Left colon (tissue), 2 donors: ENCODE measurements at regions not wholly inside any gene's neighbourhood (a gene's known extent, or its start where the extent isn't known, plus 50 kb on each side); places are given as distances from the start of the nearest gene placed in this dataset.
"Not testable (repeated sequence)": the region's sequence is repeated elsewhere in the genome, so short reads cannot be mapped to it uniquely, and the experiment has no call there.

ENCODE experiments used
- ATAC-seq: fragments of 200-7000 bp; cut with Tn5 transposase; one replicate; pipeline ENCODE4 v1.9.1; 2020; ENCODE audit warnings: mild to moderate bottlenecking, moderate library complexity
- DNase-seq, 2 donors: peaks; one replicate each; pipeline ENCODE4 v3.0.0-alpha.2; 2020
- intact Hi-C, 2 donors: fragments of 100-400 bp; cut with DNase I in 1 of 2; cut with micrococcal nuclease in 1 of 2; formaldehyde crosslinking; loops; one replicate each; pipeline versions ENCODE4 v1.11.2 to v1.14.0; 2022; cut with DNase I, micrococcal nuclease
- donor health status: DM: no; HTN: no; CAD: no.
- donor health status: DM: yes; HTN: yes; CAD: no.

- intact Hi-C loops, DNase-seq: not testable (repeated sequence)
- ATAC-seq, result peak; percentile 59
Measured at GRCh38 chr9:67708109-67708508, 150.6 kb upstream of the ANKRD20A1 start.

- intact Hi-C loops, result not testable (repeated sequence)
- peak in 1 of 2 donors; percentile 7 for DNase-seq
- ATAC-seq, result peak; percentile 74
Measured at GRCh38 chr9:67711429-67711828, 147.3 kb upstream of the ANKRD20A1 start.

GRCh38 chr9:67711931-67712330 lies 146.8 kb upstream of the ANKRD20A1 start:
- intact Hi-C loops, result not testable (repeated sequence)

GRCh38 chr9:67712956-67713355 lies 145.8 kb upstream of the ANKRD20A1 start:
- intact Hi-C loops, ATAC-seq: not testable (repeated sequence)
- peak; percentile 5 to 27 for DNase-seq

More at GRCh38 chr9:67711931-67712330, 146.8 kb upstream of the ANKRD20A1 start:
- DNase-seq, result peak; percentile 13 to 21
- ATAC-seq, result not testable (repeated sequence)

GRCh38 chr9:67717830-67718388 lies 140.8 kb upstream of the ANKRD20A1 start:
- ATAC-seq, intact Hi-C loops: not testable (repeated sequence)
- peak; percentile 29 to 37 for DNase-seq

GRCh38 chr9:67720491-67720890 lies 138.2 kb upstream of the ANKRD20A1 start:
- intact Hi-C loops, ATAC-seq: not testable (repeated sequence)
- peak; percentile 3 to 19 for DNase-seq

GRCh38 chr9:67722460-67723090 lies 136.2 kb upstream of the ANKRD20A1 start:
- intact Hi-C loops, DNase-seq: not testable (repeated sequence)
- peak; percentile 90 for ATAC-seq

- ATAC-seq (peak; percentile 50), DNase-seq (peak; percentile 23 to 34)
- intact Hi-C loops, result not testable (repeated sequence)
Measured at GRCh38 chr9:67723185-67723584, 135.5 kb upstream of the ANKRD20A1 start.

GRCh38 chr9:67724885-67725284 lies 133.8 kb upstream of the ANKRD20A1 start:
- peak; percentile 22 for ATAC-seq
- intact Hi-C loops, result not testable (repeated sequence)
- DNase-seq, result peak; percentile 53 to 61

GRCh38 chr9:67726213-67726988 lies 132.3 kb upstream of the ANKRD20A1 start:
- intact Hi-C loops, result not testable (repeated sequence)
- ATAC-seq, result peak; percentile 60
- DNase-seq, result peak; percentile 18 to 19

GRCh38 chr9:67763133-67763532 lies 95.6 kb upstream of the ANKRD20A1 start:
- DNase-seq, ATAC-seq, intact Hi-C loops: not testable (repeated sequence)

GRCh38 chr9:67771807-67772206 lies 86.9 kb upstream of the ANKRD20A1 start:
- not testable (repeated sequence) for ATAC-seq

GRCh38 chr9:67800170-67800569 lies 58.6 kb upstream of the ANKRD20A1 start:
- intact Hi-C loops, ATAC-seq, DNase-seq: not testable (repeated sequence)

More at GRCh38 chr9:67771807-67772206, 86.9 kb upstream of the ANKRD20A1 start:
- DNase-seq, intact Hi-C loops: not testable (repeated sequence)
